Fibroblast of lung (primary cell): ENCODE measurements at regions not wholly inside any gene's neighbourhood (a gene's known extent, or its start where the extent isn't known, plus 50 kb on each side); places are given as distances from the start of the nearest gene placed in this dataset.
"Not testable (repeated sequence)": the region's sequence is repeated elsewhere in the genome, so short reads cannot be mapped to it uniquely, and the experiment has no call there.

ENCODE experiments used
- DNase-seq, 2 donors: peaks; one replicate each; pipeline versions ENCODE4 v3.0.0 to v3.0.0-alpha.2; 2010; ENCODE audit warnings: low read depth in 2 of 2
- H2AFZ ChIP-seq: 2 replicates; pipeline ENCODE4 v1.5.1; 2012; ENCODE audit warnings: low read length, control low read depth, inconsistent platforms
- H3K27ac ChIP-seq: 2 replicates; pipeline ENCODE4 v1.5.1; 2011; ENCODE audit warnings: low read length, control low read depth; ENCODE audit not compliant: insufficient read depth
- H3K27me3 ChIP-seq: 2 replicates; pipeline ENCODE4 v1.5.1; 2011; ENCODE audit warnings: mild to moderate bottlenecking, low read length; ENCODE audit not compliant: control insufficient read depth, insufficient read depth
- H3K36me3 ChIP-seq: 2 replicates; pipeline ENCODE4 v1.5.1; 2011; ENCODE audit warnings: low read length; ENCODE audit not compliant: control insufficient read depth, insufficient read depth
- H3K4me1 ChIP-seq: 2 replicates; pipeline ENCODE4 v1.5.1; 2011; ENCODE audit warnings: low read length; ENCODE audit not compliant: control insufficient read depth, insufficient read depth; ENCODE audit errors: extremely low read depth
- H3K4me2 ChIP-seq: 2 replicates; pipeline ENCODE4 v1.5.1; 2011; ENCODE audit warnings: low read length, control low read depth; ENCODE audit not compliant: insufficient read depth; ENCODE audit errors: extremely low read depth
- H3K4me3 ChIP-seq, 4 experiments: fragments of 200-600 bp in 1 of 4; sonication (generic) in 1 of 4; replicated peaks in 1 of 4; 2 replicates each; pipeline ENCODE4 v1.5.1; 2011 to 2016; ENCODE audit warnings: low read length in 4 of 4, low read depth in 3 of 4, mild to moderate bottlenecking in 3 of 4, control low read depth in 2 of 4, inconsistent platforms in 1 of 4, mixed read lengths in 1 of 4; ENCODE audit not compliant: insufficient read depth in 1 of 4; ENCODE audit errors: control extremely low read depth in 1 of 4
- H3K79me2 ChIP-seq: 2 replicates; pipeline ENCODE4 v1.5.1; 2012; ENCODE audit warnings: mild to moderate bottlenecking, low read length, inconsistent platforms; ENCODE audit not compliant: control insufficient read depth, insufficient read depth
- H3K9ac ChIP-seq: 2 replicates; pipeline ENCODE4 v1.5.1; 2011; ENCODE audit warnings: mild to moderate bottlenecking, low read length, control low read depth; ENCODE audit not compliant: insufficient read depth
- H3K9me3 ChIP-seq: 2 replicates; pipeline ENCODE4 v1.5.1; 2012; ENCODE audit warnings: low read depth, low read length; ENCODE audit not compliant: control insufficient read depth, insufficient read depth
- H4K20me1 ChIP-seq: 2 replicates; pipeline ENCODE4 v1.5.1; 2011; ENCODE audit warnings: low read length; ENCODE audit not compliant: control insufficient read depth, insufficient read depth; ENCODE audit errors: extremely low read depth
- CTCF ChIP-seq, 2 donors: IDR thresholded peaks in 1 of 2; conservative IDR thresholded peaks in 1 of 2; 1 replicate in 1 of 2; 2 replicates in 1 of 2; pipeline ENCODE4 v1.5.1; 2011 to 2012; ENCODE audit warnings: low read length in 2 of 2, control low read depth in 1 of 2, inconsistent platforms in 1 of 2, low read depth in 1 of 2, mild to moderate bottlenecking in 1 of 2
- EZH2 ChIP-seq: IDR thresholded peaks from 2 replicates; pipeline ENCODE4 v1.5.1; 2012; ENCODE audit warnings: low read length, control low read depth, mild to moderate bottlenecking; ENCODE audit errors: missing control alignments

DNA sequence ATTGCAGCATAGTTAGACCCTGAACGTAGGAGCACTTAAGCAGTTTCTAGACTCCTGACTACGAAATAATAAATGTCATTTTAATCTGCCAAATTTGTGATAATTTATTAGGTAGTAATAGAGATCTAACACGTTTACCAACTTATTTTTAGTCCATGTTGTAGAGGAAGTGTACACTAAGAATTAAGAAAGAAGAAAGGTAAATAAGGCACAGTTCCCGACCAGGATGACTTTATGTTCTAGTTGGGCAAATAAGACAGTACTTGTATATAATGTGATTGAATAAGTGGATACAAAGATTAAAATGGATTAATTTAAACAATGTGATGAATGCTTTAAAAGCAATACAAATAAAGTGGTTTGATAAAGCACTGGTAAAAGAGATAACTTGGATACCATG is 1306.2 kb upstream of the PCDH20 start:
- TF ChIP-seq CTCF (conservative IDR thresholded peaks at IDR 0.05 in 1 of 2, IDR thresholded peaks at IDR 0.05 in 1 of 2; ENCODE audit: low read depth in 1 of 2, low read length in 2 of 2) (no peak), EZH2 (no peak)
- Histone ChIP-seq H4K20me1 (no peaks in the 10 kb centered on the region), H2AFZ (no peak overlapping the region), H3K4me2 (no peak overlapping the region), H3K4me1 (no peaks in the 10 kb centered on the region), H3K9ac (no peak overlapping the region), H3K36me3 (no peaks in the 10 kb centered on the region), H3K27me3 (no peaks in the 10 kb centered on the region), H3K79me2 (no peaks in the 10 kb centered on the region), H3K4me3 (no peak overlapping the region), H3K9me3 (no peaks in the 10 kb centered on the region), H3K27ac (no peak overlapping the region)
- no peak for DNase-seq

- not testable (repeated sequence) for H4K20me1 ChIP-seq, H3K27me3 ChIP-seq, H3K27ac ChIP-seq, H3K36me3 ChIP-seq, H3K4me3 ChIP-seq, H3K9me3 ChIP-seq, H3K4me1 ChIP-seq, H3K79me2 ChIP-seq, H3K9ac ChIP-seq, H2AFZ ChIP-seq, DNase-seq, H3K4me2 ChIP-seq
These were observed 1296.3 kb upstream of the PCDH20 start for GRCh38 chr13:62711948-62712347.

DNA sequence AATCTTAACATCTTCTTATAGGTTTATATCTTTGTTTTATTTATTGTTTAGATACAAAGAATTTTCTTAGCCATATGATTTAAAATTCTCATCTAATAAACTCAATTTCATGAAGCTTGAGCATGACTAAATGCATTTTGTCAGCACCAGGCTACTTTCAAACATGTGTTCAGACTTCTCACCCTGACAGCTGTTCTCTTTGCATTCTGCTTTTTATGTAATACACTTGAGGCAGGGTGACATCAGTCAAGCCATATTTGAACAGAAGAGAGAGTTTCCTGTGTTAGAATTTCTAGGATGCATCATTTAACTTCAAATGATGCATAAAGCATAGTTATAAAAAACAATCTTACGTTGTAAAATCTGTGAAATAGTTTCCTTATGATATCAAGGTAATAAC is 1295.1 kb upstream of the PCDH20 start:
- Histone ChIP-seq H3K27ac (no peak overlapping the region), H3K4me2 (no peak overlapping the region), H3K9me3 (no peaks in the 10 kb centered on the region), H4K20me1 (no peaks in the 10 kb centered on the region), H3K79me2 (no peaks in the 10 kb centered on the region), H3K4me1 (no peaks in the 10 kb centered on the region), H2AFZ (no peak overlapping the region), H3K9ac (no peak overlapping the region), H3K4me3 (no peak overlapping the region), H3K27me3 (no peaks in the 10 kb centered on the region), H3K36me3 (no peaks in the 10 kb centered on the region)
- DNase-seq = no peak
- TF ChIP-seq CTCF (conservative IDR thresholded peaks at IDR 0.05 in 1 of 2, IDR thresholded peaks at IDR 0.05 in 1 of 2; ENCODE audit: low read depth in 1 of 2, low read length in 2 of 2) = no peak
- TF ChIP-seq EZH2 = no peak

GRCh38 chr13:62706048-62706447 is 1290.4 kb upstream of the PCDH20 start:
- Histone ChIP-seq H3K4me2 (no peak overlapping the region), H3K9me3 (no peaks in the 10 kb centered on the region), H4K20me1 (no peaks in the 10 kb centered on the region), H3K36me3 (no peaks in the 10 kb centered on the region), H3K4me3 (no peak overlapping the region), H2AFZ (no peak overlapping the region), H3K27ac (no peak overlapping the region), H3K79me2 (no peaks in the 10 kb centered on the region), H3K27me3 (no peaks in the 10 kb centered on the region), H3K9ac (no peak overlapping the region), H3K4me1 (no peaks in the 10 kb centered on the region)
- peak in 1 of 2 donors; percentile 1 for DNase-seq
- TF ChIP-seq EZH2 = no peak
- TF ChIP-seq CTCF (conservative IDR thresholded peaks at IDR 0.05 in 1 of 2, IDR thresholded peaks at IDR 0.05 in 1 of 2; ENCODE audit: low read depth in 1 of 2, low read length in 2 of 2) = no peak
